ENCODE measurements at regions not wholly inside any gene's neighbourhood (a gene's known extent, or its start where the extent isn't known, plus 50 kb on each side); places are given as distances from the start of the nearest gene placed in this dataset.

- TF ChIP-seq EZH2 (IDR thresholded peaks at IDR 0.05) (no peak), CTCF (IDR thresholded peaks at IDR 0.05) (no peak)
Measured at GRCh38 chr18:22630980-22631379, 213.3 kb upstream of the CTAGE1 start.
